Prostate gland (tissue), 2 donors: ENCODE measurements at regions not wholly inside any gene's neighbourhood (a gene's known extent, or its start where the extent isn't known, plus 50 kb on each side); places are given as distances from the start of the nearest gene placed in this dataset.

Source experiments
- DNase-seq: peaks from one replicate; pipeline ENCODE4 v3.0.0-alpha.2; 2019; ENCODE audit warnings: low spot score
- H3K27ac ChIP-seq, 2 donors: fragments of 200-600 bp; sonication (generic); 2 replicates each; pipeline ENCODE4 v1.5.1; 2017 to 2019
- H3K27me3 ChIP-seq: fragments of 200-600 bp; sonication (generic); replicated peaks from 2 replicates; pipeline ENCODE4 v1.5.1; 2019; ENCODE audit not compliant: insufficient read depth
- H3K36me3 ChIP-seq, 2 donors: fragments of 200-600 bp; sonication (generic); 1 replicate in 1 of 2; 2 replicates in 1 of 2; pipeline versions ENCODE4 v1.5.1 to v1.8.1; 2017 to 2019
- H3K4me1 ChIP-seq: fragments of 200-600 bp; sonication (generic); replicated peaks from 2 replicates; pipeline ENCODE4 v1.5.1; 2019
- H3K4me3 ChIP-seq, 2 donors: fragments of 200-600 bp; sonication (generic); 2 replicates each; pipeline ENCODE4 v1.5.1; 2017 to 2019
- H3K9me3 ChIP-seq: fragments of 200-600 bp; sonication (generic); 2 replicates; pipeline ENCODE4 v1.5.1; 2017
- POLR2A ChIP-seq: fragments of 450-650 bp; IDR thresholded peaks from one replicate; pipeline ENCODE4 v1.6.1; 2016; ENCODE audit warnings: antibody characterized with exemption, mild to moderate bottlenecking
- POLR2AphosphoS5 ChIP-seq: sonication (generic); formaldehyde crosslinking; IDR thresholded peaks from one replicate; pipeline ENCODE4 v1.6.1; 2017; ENCODE audit warnings: antibody characterized with exemption
- WGBS: methylation state at CpG from one replicate; pipeline ENCODE4 v1.1.5; 2018; 5-methylcytosine and 5-hydroxymethylcytosine counted together
- intact Hi-C: fragments of 100-400 bp; cut with DNase I; formaldehyde crosslinking; loops from one replicate; pipeline ENCODE4 v1.14.2; 2022
- small RNA-seq, 2 donors: library from RNA; depleted of rRNA; stranded (forward); fragments of <200 nt; gene quantifications; one replicate each; pipeline ENCODE3, GENCODE V24; 2016
- TF ChIP-seq, protein P1 (sequence below), 4 experiments: fragments of 200-600 bp in 2 of 4; fragments of 450-650 bp in 2 of 4; sonication (generic) in 2 of 4; IDR thresholded peaks; 1 replicate in 3 of 4; 2 replicates in 1 of 4; pipeline ENCODE4 v1.5.1; 2016 to 2019; ENCODE audit warnings: antibody characterized with exemption in 4 of 4, mild to moderate bottlenecking in 2 of 4, moderate library complexity in 2 of 4

DNA sequence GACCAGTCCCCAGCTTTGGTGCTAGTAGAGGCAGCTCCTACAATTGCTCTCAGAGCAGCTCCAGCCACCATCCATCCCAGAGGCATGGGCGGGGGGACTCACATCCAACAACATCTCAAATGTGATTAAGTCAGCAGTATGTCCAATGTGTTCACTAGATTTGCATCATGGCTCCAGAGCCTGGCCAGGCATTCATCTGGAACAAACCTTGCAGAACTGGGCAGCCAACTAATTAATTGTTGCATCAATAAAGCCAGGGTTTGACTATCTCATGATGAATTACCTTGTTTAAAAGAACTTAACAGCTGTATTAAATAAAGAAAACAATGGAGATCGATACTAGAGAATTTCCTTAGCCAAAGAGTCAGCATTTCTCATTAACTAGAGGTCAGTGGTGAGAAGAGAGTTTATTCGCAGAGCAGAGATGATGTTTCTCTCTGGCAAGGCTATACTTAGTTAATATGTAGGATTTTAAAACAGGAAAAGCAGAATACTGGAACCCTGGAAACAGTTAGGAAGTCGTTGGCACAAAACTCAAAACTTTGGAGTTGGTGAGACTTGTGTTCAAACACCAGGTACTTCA, 494.4 kb downstream of the GRIN2A start:
- no peaks in the 10 kb centered on the region for H3K27me3 ChIP-seq
- no peaks in the 10 kb centered on the region for H3K36me3 ChIP-seq
- H3K4me1 ChIP-seq: no peaks in the 10 kb centered on the region
- intact Hi-C loops: no loop called here
- TF ChIP-seq POLR2A: no peak
- TF ChIP-seq, protein P1, sequence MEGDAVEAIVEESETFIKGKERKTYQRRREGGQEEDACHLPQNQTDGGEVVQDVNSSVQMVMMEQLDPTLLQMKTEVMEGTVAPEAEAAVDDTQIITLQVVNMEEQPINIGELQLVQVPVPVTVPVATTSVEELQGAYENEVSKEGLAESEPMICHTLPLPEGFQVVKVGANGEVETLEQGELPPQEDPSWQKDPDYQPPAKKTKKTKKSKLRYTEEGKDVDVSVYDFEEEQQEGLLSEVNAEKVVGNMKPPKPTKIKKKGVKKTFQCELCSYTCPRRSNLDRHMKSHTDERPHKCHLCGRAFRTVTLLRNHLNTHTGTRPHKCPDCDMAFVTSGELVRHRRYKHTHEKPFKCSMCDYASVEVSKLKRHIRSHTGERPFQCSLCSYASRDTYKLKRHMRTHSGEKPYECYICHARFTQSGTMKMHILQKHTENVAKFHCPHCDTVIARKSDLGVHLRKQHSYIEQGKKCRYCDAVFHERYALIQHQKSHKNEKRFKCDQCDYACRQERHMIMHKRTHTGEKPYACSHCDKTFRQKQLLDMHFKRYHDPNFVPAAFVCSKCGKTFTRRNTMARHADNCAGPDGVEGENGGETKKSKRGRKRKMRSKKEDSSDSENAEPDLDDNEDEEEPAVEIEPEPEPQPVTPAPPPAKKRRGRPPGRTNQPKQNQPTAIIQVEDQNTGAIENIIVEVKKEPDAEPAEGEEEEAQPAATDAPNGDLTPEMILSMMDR (IDR thresholded peaks at IDR 0.05): no peak
- no peak for TF ChIP-seq POLR2AphosphoS5
- no peak for DNase-seq
- no peak overlapping the region for H3K27ac ChIP-seq
- H3K4me3 ChIP-seq: no peak overlapping the region
- no peaks in the 10 kb centered on the region for H3K9me3 ChIP-seq
- 67% methylated on average over 4 of the region's 4 CpGs for WGBS

DNA sequence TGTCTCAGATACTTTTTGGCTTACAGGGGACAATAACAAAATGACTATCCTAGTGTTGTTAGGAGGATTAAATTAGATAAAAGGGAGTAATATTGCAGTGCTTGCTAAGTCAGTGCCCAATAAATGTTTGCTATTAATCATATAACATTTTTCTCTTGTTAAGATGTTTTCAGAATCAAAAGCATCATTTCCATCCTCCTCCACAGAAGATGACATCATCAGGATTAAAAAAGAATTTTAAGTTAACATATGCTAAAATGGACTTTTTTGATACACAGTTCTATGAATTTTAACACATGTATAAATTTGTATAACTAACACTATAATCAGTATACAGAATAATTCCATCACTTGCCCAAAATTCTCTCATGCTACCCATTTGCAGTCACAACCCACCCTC, 492.6 kb downstream of the GRIN2A start:
- intact Hi-C loops: no loop called here
- no peaks in the 10 kb centered on the region for H3K27me3 ChIP-seq
- H3K9me3 ChIP-seq: no peaks in the 10 kb centered on the region
- no peaks in the 10 kb centered on the region for H3K36me3 ChIP-seq
- H3K4me1 ChIP-seq: no peaks in the 10 kb centered on the region
- no peak for DNase-seq
- TF ChIP-seq, protein P1 (IDR thresholded peaks at IDR 0.05): no peak
- TF ChIP-seq POLR2A (no peak), POLR2AphosphoS5 (no peak)
- H3K4me3 ChIP-seq: no peak overlapping the region
- H3K27ac ChIP-seq: no peak overlapping the region

DNA sequence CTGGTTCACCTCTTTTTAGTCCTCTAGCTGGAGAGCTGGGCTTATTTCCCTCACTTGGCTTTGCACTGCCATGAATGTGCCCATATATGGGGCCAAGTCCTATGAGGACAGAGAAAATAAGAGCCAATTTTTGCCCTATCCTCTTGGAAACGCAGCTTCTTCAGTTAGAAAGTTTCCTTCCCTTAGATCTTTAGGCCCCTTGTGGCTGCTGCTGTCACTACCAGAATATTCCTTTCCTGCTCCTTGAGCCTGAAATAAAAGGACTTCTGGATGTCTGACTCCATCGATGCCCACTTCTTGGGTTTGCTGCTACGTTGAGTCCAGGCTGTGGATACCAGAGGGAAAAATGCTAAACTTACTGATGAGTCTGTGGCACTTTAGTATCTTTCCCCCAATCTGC, 487.1 kb downstream of the GRIN2A start:
- Histone ChIP-seq H3K36me3 (no peaks in the 10 kb centered on the region), H3K4me3 (no peak overlapping the region), H3K27ac (no peak overlapping the region), H3K9me3 (no peaks in the 10 kb centered on the region), H3K4me1 (no peaks in the 10 kb centered on the region), H3K27me3 (no peaks in the 10 kb centered on the region)
- intact Hi-C loops: no loop called here
- DNase-seq: no peak
- WGBS: 60% methylated on average over 3 of the region's 3 CpGs
- TF ChIP-seq POLR2AphosphoS5 (no peak), POLR2A (no peak)
- TF ChIP-seq, protein P1 (IDR thresholded peaks at IDR 0.05): no peak

Small RNA genes in the stretch of these regions (small RNA-seq; reads per million reads assigned to genes)
- 0 to 0.20 reads per million in 2 donors for gene RNA5SP403
- gene RNA5SP404: 0 reads per million in 2 donors
